ENCODE measurements at regions not wholly inside any gene's neighbourhood (a gene's known extent, or its start where the extent isn't known, plus 50 kb on each side); places are given as distances from the start of the nearest gene placed in this dataset.
A peak's percentile ranks its signal among the peaks of the same experiment; 100 is the strongest.
"Not testable (repeated sequence)": the region's sequence is repeated elsewhere in the genome, so short reads cannot be mapped to it uniquely, and the experiment has no call there.

- Mint-ChIP-seq H3K9me3 (no peaks in the 10 kb centered on the region), H3K27ac (no peak overlapping the region), H3K4me1 (no peaks in the 10 kb centered on the region), H3K27me3 (no peaks in the 10 kb centered on the region), H3K4me3 (no peak overlapping the region)
- DNase-seq (no peak), ATAC-seq (no peak)
Observed at GRCh38 chr3:150236316-150237082, 171.6 kb upstream of the TSC22D2 start.

- Mint-ChIP-seq H3K9me3 (no peaks in the 10 kb centered on the region), H3K27ac (no peak overlapping the region), H3K27me3 (no peaks in the 10 kb centered on the region), H3K4me1 (no peaks in the 10 kb centered on the region), H3K4me3 (no peak overlapping the region)
- DNase-seq (no peak), ATAC-seq (no peak)
Observed at GRCh38 chr3:150235799-150236198, 172.3 kb upstream of the TSC22D2 start.

DNA sequence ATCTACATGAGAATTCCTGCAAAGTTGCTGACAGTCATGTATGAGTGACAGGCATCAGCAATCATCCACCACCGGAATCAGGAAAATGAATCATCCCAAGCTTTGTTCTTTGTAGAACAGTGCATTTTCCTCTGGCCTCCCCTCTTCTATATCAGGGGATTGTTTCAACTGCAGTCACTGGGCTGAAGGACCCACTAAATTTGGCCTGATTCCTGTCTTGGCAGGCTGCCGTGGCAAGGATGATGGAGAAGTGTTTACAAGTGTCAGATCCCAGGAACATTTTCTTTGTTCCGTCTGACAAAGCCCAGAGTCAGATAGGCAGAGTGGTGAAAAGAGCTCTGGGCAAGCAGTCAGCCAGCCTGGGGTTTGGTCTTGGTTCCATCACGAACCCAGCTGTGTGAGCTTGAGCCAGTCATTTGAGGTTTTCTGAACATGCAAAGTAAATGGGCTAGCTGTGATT is 175.1 kb upstream of the TSC22D2 start:
- H3K9me3 Mint-ChIP-seq, result no peaks in the 10 kb centered on the region
- no peak for DNase-seq
- ATAC-seq, result no peak

GRCh38 chr3:150230037-150230436 is 178.1 kb upstream of the TSC22D2 start:
- DNase-seq (no peak), ATAC-seq (no peak)
- peaks cover 19% of the 10 kb centered on the region for H3K27me3 Mint-ChIP-seq

More for the DNA sequence above, 175.1 kb upstream of the TSC22D2 start:
- H3K27ac Mint-ChIP-seq, result no peak overlapping the region
- H3K27me3 Mint-ChIP-seq, result no peaks in the 10 kb centered on the region
- H3K4me3 Mint-ChIP-seq, result no peak overlapping the region
- no peaks in the 10 kb centered on the region for H3K4me1 Mint-ChIP-seq

GRCh38 chr3:150228626-150229025 is 179.5 kb upstream of the TSC22D2 start:
- H3K27ac Mint-ChIP-seq, DNase-seq, H3K4me1 Mint-ChIP-seq, H3K4me3 Mint-ChIP-seq, ATAC-seq, H3K9me3 Mint-ChIP-seq: not testable (repeated sequence)
- H3K27me3 Mint-ChIP-seq, result peaks cover 31% of the 10 kb centered on the region

More at GRCh38 chr3:150230037-150230436, 178.1 kb upstream of the TSC22D2 start:
- H3K27ac Mint-ChIP-seq, result no peak overlapping the region
- no peaks in the 10 kb centered on the region for H3K4me1 Mint-ChIP-seq
- no peaks in the 10 kb centered on the region for H3K9me3 Mint-ChIP-seq
- no peak overlapping the region for H3K4me3 Mint-ChIP-seq

GRCh38 chr3:150227839-150228238 is 180.3 kb upstream of the TSC22D2 start:
- peak; percentile 64 for ATAC-seq

GRCh38 chr3:150225986-150226385 is 182.1 kb upstream of the TSC22D2 start:
- H3K4me3 Mint-ChIP-seq, result no peak overlapping the region
- no peak for DNase-seq
- peaks cover 49% of the 10 kb centered on the region for H3K27me3 Mint-ChIP-seq
- no peak overlapping the region for H3K27ac Mint-ChIP-seq
- peaks cover 5% of the 10 kb centered on the region for H3K4me1 Mint-ChIP-seq
- no peak for ATAC-seq
- no peaks in the 10 kb centered on the region for H3K9me3 Mint-ChIP-seq

More at GRCh38 chr3:150227839-150228238, 180.3 kb upstream of the TSC22D2 start:
- DNase-seq, result peak; percentile 49 to 51
- no peak overlapping the region for H3K4me3 Mint-ChIP-seq
- no peaks in the 10 kb centered on the region for H3K9me3 Mint-ChIP-seq
- H3K4me1 Mint-ChIP-seq, result no peaks in the 10 kb centered on the region
- H3K27me3 Mint-ChIP-seq, result peaks cover 31% of the 10 kb centered on the region
- H3K27ac Mint-ChIP-seq, result no peak overlapping the region

- H3K9me3 Mint-ChIP-seq, result no peaks in the 10 kb centered on the region
- no peak overlapping the region for H3K4me3 Mint-ChIP-seq
- H3K27ac Mint-ChIP-seq, result no peak overlapping the region
- H3K4me1 Mint-ChIP-seq, result peaks cover 6% of the 10 kb centered on the region
- H3K27me3 Mint-ChIP-seq, result peaks cover 51% of the 10 kb centered on the region
- DNase-seq, result no peak
- ATAC-seq, result no peak
Observed at GRCh38 chr3:150223558-150223957, 184.5 kb upstream of the TSC22D2 start.

GRCh38 chr3:150222691-150223489 is 185.2 kb upstream of the TSC22D2 start:
- Mint-ChIP-seq H3K9me3 (no peaks in the 10 kb centered on the region), H3K27me3 (peaks cover 54% of the 10 kb centered on the region), H3K4me3 (no peak overlapping the region), H3K27ac (no peak overlapping the region), H3K4me1 (peaks cover 6% of the 10 kb centered on the region)
- DNase-seq (no peak), ATAC-seq (no peak)

- peaks cover 63% of the 10 kb centered on the region for H3K27me3 Mint-ChIP-seq
- ATAC-seq, result no peak
- H3K27ac Mint-ChIP-seq, result no peak overlapping the region
Observed at GRCh38 chr3:150221904-150222523, 186.1 kb upstream of the TSC22D2 start.

GRCh38 chr3:150220799-150221198 is 187.3 kb upstream of the TSC22D2 start:
- Mint-ChIP-seq H3K4me3 (no peak overlapping the region), H3K4me1 (peaks cover 6% of the 10 kb centered on the region), H3K27ac (no peak overlapping the region), H3K27me3 (peaks cover 58% of the 10 kb centered on the region), H3K9me3 (no peaks in the 10 kb centered on the region)
- no peak for DNase-seq
- ATAC-seq, result no peak

More at GRCh38 chr3:150221904-150222523, 186.1 kb upstream of the TSC22D2 start:
- H3K9me3 Mint-ChIP-seq, result no peaks in the 10 kb centered on the region
- no peak overlapping the region for H3K4me3 Mint-ChIP-seq
- DNase-seq, result no peak
- peaks cover 6% of the 10 kb centered on the region for H3K4me1 Mint-ChIP-seq

- H3K27me3 Mint-ChIP-seq, result peaks cover 58% of the 10 kb centered on the region
- H3K4me1 Mint-ChIP-seq, result peaks cover 6% of the 10 kb centered on the region
- DNase-seq, result no peak
- ATAC-seq, result no peak
- no peaks in the 10 kb centered on the region for H3K9me3 Mint-ChIP-seq
- H3K27ac Mint-ChIP-seq, result no peak overlapping the region
- no peak overlapping the region for H3K4me3 Mint-ChIP-seq
Observed at GRCh38 chr3:150220041-150220440, 188.1 kb upstream of the TSC22D2 start.

DNA sequence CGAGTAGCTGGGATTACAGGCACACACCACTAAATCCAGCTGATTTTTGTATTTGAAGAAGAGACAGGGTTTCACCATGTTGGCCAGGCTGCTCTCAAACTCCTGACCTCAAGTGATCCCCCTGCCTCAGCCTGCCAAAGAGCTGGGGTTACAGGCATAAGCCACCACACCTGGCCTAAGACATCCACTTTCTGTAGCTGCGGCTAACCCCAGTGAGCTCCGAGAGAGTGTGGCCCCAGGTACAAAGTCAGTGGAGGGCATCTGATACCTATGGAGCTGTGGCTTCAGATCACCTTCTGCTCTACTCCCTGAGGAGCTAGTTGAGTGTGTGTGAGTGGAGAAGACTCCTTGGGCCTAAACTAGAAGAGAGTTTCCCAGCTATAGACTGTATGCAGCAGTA is 189.3 kb upstream of the TSC22D2 start:
- Mint-ChIP-seq H3K9me3 (no peaks in the 10 kb centered on the region), H3K27me3 (peaks cover 55% of the 10 kb centered on the region), H3K4me1 (peaks cover 6% of the 10 kb centered on the region), H3K27ac (no peak overlapping the region), H3K4me3 (no peak overlapping the region)
- ATAC-seq (no peak), DNase-seq (no peak)

- no peaks in the 10 kb centered on the region for H3K9me3 Mint-ChIP-seq
- H3K4me3 Mint-ChIP-seq, result no peak overlapping the region
- DNase-seq, result no peak
- no peak for ATAC-seq
- H3K4me1 Mint-ChIP-seq, result peaks cover 6% of the 10 kb centered on the region
- H3K27me3 Mint-ChIP-seq, result peaks cover 60% of the 10 kb centered on the region
- no peak overlapping the region for H3K27ac Mint-ChIP-seq
Observed at GRCh38 chr3:150218236-150218635, 189.9 kb upstream of the TSC22D2 start.

- Mint-ChIP-seq H3K27me3 (peaks cover 60% of the 10 kb centered on the region), H3K4me3 (no peak overlapping the region), H3K9me3 (no peaks in the 10 kb centered on the region), H3K27ac (no peak overlapping the region), H3K4me1 (peaks cover 6% of the 10 kb centered on the region)
- DNase-seq (no peak), ATAC-seq (no peak)
Observed at GRCh38 chr3:150217691-150218090, 190.4 kb upstream of the TSC22D2 start.

All from stimulated activated naive CD8-positive, alpha-beta T cell treated with anti-CD3 and anti-CD28 coated beads, Interleukin-15, amount 100 ng/mL, for 72 hours (primary cell).